Vagina (tissue), 2 donors: ENCODE measurements at regions not wholly inside any gene's neighbourhood (a gene's known extent, or its start where the extent isn't known, plus 50 kb on each side); places are given as distances from the start of the nearest gene placed in this dataset.

ENCODE experiments used
- POLR2A ChIP-seq, 2 donors: fragments of 450-650 bp; IDR thresholded peaks; one replicate each; pipeline ENCODE4 v1.6.1; 2017; ENCODE audit warnings: antibody characterized with exemption in 2 of 2, mild to moderate bottlenecking in 2 of 2, moderate library complexity in 2 of 2
- TF ChIP-seq, protein P1 (sequence below), 3 experiments: fragments of 450-650 bp in 2 of 3; fragments of 200-600 bp in 1 of 3; sonication (generic) in 1 of 3; IDR thresholded peaks; one replicate each; pipeline ENCODE4 v1.5.1; 2017 to 2019; ENCODE audit warnings: antibody characterized with exemption in 3 of 3, mild to moderate bottlenecking in 2 of 3, moderate library complexity in 2 of 3

GRCh38 chr6:56741472-56741871 lies 98.8 kb upstream of the DST start:
- no peak for TF ChIP-seq POLR2A (IDR thresholded peaks at IDR 0.05)
- TF ChIP-seq, protein P1, sequence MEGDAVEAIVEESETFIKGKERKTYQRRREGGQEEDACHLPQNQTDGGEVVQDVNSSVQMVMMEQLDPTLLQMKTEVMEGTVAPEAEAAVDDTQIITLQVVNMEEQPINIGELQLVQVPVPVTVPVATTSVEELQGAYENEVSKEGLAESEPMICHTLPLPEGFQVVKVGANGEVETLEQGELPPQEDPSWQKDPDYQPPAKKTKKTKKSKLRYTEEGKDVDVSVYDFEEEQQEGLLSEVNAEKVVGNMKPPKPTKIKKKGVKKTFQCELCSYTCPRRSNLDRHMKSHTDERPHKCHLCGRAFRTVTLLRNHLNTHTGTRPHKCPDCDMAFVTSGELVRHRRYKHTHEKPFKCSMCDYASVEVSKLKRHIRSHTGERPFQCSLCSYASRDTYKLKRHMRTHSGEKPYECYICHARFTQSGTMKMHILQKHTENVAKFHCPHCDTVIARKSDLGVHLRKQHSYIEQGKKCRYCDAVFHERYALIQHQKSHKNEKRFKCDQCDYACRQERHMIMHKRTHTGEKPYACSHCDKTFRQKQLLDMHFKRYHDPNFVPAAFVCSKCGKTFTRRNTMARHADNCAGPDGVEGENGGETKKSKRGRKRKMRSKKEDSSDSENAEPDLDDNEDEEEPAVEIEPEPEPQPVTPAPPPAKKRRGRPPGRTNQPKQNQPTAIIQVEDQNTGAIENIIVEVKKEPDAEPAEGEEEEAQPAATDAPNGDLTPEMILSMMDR (IDR thresholded peaks at IDR 0.05): no peak
